H9 (cell line): ENCODE measurements at regions not wholly inside any gene's neighbourhood (a gene's known extent, or its start where the extent isn't known, plus 50 kb on each side); places are given as distances from the start of the nearest gene placed in this dataset.

Source experiments
- DNase-seq: peaks from one replicate; pipeline ENCODE4 v3.0.0-alpha.2; 2017
- H2AFZ ChIP-seq: one replicate; pipeline ENCODE4 v1.6.1; 2013; ENCODE audit warnings: mild to moderate bottlenecking, low read length, control low read depth, moderate library complexity
- H2AK5ac ChIP-seq: 2 replicates; pipeline ENCODE4 v1.6.1; 2013; ENCODE audit warnings: low read length, control low read depth, mixed read lengths; ENCODE audit not compliant: insufficient read length
- H2BK120ac ChIP-seq: one replicate; pipeline ENCODE4 v1.6.1; 2013; ENCODE audit warnings: low read depth, mild to moderate bottlenecking, low read length, control low read depth, inconsistent platforms; ENCODE audit not compliant: poor library complexity, severe bottlenecking
- H2BK12ac ChIP-seq: 2 replicates; pipeline ENCODE4 v1.6.1; 2013; ENCODE audit warnings: low read length, control low read depth, mixed read lengths, low read depth; ENCODE audit not compliant: insufficient read length
- H2BK15ac ChIP-seq: 2 replicates; pipeline ENCODE4 v1.6.1; 2013; ENCODE audit warnings: low read depth, low read length, control low read depth
- H2BK20ac ChIP-seq: one replicate; pipeline ENCODE4 v1.6.1; 2013; ENCODE audit warnings: low read depth, mild to moderate bottlenecking, low read length, control low read depth, inconsistent platforms; ENCODE audit not compliant: poor library complexity, severe bottlenecking
- H2BK5ac ChIP-seq: 2 replicates; pipeline ENCODE4 v1.6.1; 2013; ENCODE audit warnings: low read length, control low read depth, mixed read lengths; ENCODE audit not compliant: insufficient read length
- H3K14ac ChIP-seq: 2 replicates; pipeline ENCODE4 v1.6.1; 2013; ENCODE audit warnings: low read length, control low read depth; ENCODE audit not compliant: insufficient read depth
- H3K18ac ChIP-seq: 2 replicates; pipeline ENCODE4 v1.6.1; 2013; ENCODE audit warnings: low read depth, mild to moderate bottlenecking, mixed read lengths, low read length, control low read depth; ENCODE audit not compliant: insufficient read length
- H3K23ac ChIP-seq: 2 replicates; pipeline ENCODE4 v1.6.1; 2013; ENCODE audit warnings: low read length, control low read depth, mixed read lengths, low read depth; ENCODE audit not compliant: insufficient read length
- H3K23me2 ChIP-seq: 2 replicates; pipeline ENCODE4 v1.6.1; 2013; ENCODE audit warnings: low read depth, mild to moderate bottlenecking, mixed read lengths, low read length, control low read depth; ENCODE audit not compliant: insufficient read length, poor library complexity, severe bottlenecking
- H3K27ac ChIP-seq: 2 replicates; pipeline ENCODE4 v1.5.1; 2013; ENCODE audit warnings: low read length, control low read depth, mixed read lengths, low read depth; ENCODE audit not compliant: insufficient read length
- H3K27me3 ChIP-seq: 2 replicates; pipeline ENCODE4 v1.6.1; 2013; ENCODE audit warnings: low read length, control low read depth, inconsistent platforms; ENCODE audit not compliant: insufficient read depth
- H3K4ac ChIP-seq: 2 replicates; pipeline ENCODE4 v1.6.1; 2013; ENCODE audit warnings: low read depth, mild to moderate bottlenecking, control low read depth, inconsistent platforms, low read length, moderate library complexity
- H3K4me1 ChIP-seq: 2 replicates; pipeline ENCODE4 v1.6.1; 2013; ENCODE audit warnings: low read length, control low read depth, inconsistent platforms; ENCODE audit not compliant: insufficient read depth
- H3K4me2 ChIP-seq: 2 replicates; pipeline ENCODE4 v1.6.1; 2013; ENCODE audit warnings: low read length, control low read depth, mixed read lengths; ENCODE audit not compliant: insufficient read length, insufficient read depth
- H3K56ac ChIP-seq: 2 replicates; pipeline ENCODE4 v1.6.1; 2013; ENCODE audit warnings: low read depth, mild to moderate bottlenecking, mixed read lengths, low read length, control low read depth; ENCODE audit not compliant: insufficient read length
- H3K79me1 ChIP-seq: 2 replicates; pipeline ENCODE4 v1.6.1; 2013; ENCODE audit warnings: low read depth, mild to moderate bottlenecking, moderate library complexity, low read length, control low read depth, inconsistent platforms; ENCODE audit not compliant: insufficient read depth, poor library complexity, severe bottlenecking
- H3K79me2 ChIP-seq: 2 replicates; pipeline ENCODE4 v1.6.1; 2013; ENCODE audit warnings: low read length, control low read depth, inconsistent platforms; ENCODE audit not compliant: insufficient read depth
- H3K9ac ChIP-seq: 2 replicates; pipeline ENCODE4 v1.6.1; 2013; ENCODE audit warnings: low read length, control low read depth, mixed read lengths; ENCODE audit not compliant: insufficient read length; ENCODE audit errors: extremely low read depth
- H3K9me3 ChIP-seq: one replicate; pipeline ENCODE4 v1.6.1; 2013; ENCODE audit warnings: low read depth, low read length, inconsistent platforms; ENCODE audit not compliant: control insufficient read depth
- H3T11ph ChIP-seq: one replicate; pipeline ENCODE4 v1.6.1; 2013; ENCODE audit warnings: mild to moderate bottlenecking, low read length, control low read depth, inconsistent platforms
- H4K20me1 ChIP-seq: one replicate; pipeline ENCODE4 v1.6.1; 2013; ENCODE audit not compliant: control insufficient read depth, insufficient read length, insufficient read depth
- H4K5ac ChIP-seq: 2 replicates; pipeline ENCODE4 v1.6.1; 2013; ENCODE audit warnings: low read depth, mild to moderate bottlenecking, mixed read lengths, low read length, control low read depth; ENCODE audit not compliant: insufficient read length
- H4K8ac ChIP-seq: replicated peaks from 2 replicates; pipeline ENCODE4 v1.6.1; 2013; ENCODE audit warnings: low read length, control low read depth, mixed read lengths, low read depth; ENCODE audit not compliant: insufficient read length
- H4K91ac ChIP-seq: 2 replicates; pipeline ENCODE4 v1.6.1; 2013; ENCODE audit warnings: low read depth, mild to moderate bottlenecking, moderate library complexity, mixed read lengths, low read length, control low read depth; ENCODE audit not compliant: insufficient read length
- H3K27ac Mint-ChIP-seq, 3 experiments: 2 replicates in 2 of 3; 3 replicates in 1 of 3; pipeline ENCODE4 v1.8.0; 2020 to 2021; ENCODE audit warnings: mixed read lengths in 3 of 3, mild to moderate bottlenecking in 1 of 3, moderate library complexity in 1 of 3
- H3K27me3 Mint-ChIP-seq: 2 replicates; pipeline ENCODE4 v1.8.0; 2021; ENCODE audit warnings: low read depth, mild to moderate bottlenecking, moderate library complexity, mixed read lengths
- H3K36me3 Mint-ChIP-seq, 3 experiments: 2 replicates in 2 of 3; 3 replicates in 1 of 3; pipeline ENCODE4 v1.8.0; 2020 to 2021; ENCODE audit warnings: low read depth in 3 of 3, mixed read lengths in 3 of 3; ENCODE audit not compliant: insufficient read depth in 1 of 3
- H3K4me1 Mint-ChIP-seq, 2 experiments: 2 replicates each; pipeline ENCODE4 v1.8.0; 2020; ENCODE audit warnings: mixed read lengths in 2 of 2
- H3K4me3 Mint-ChIP-seq, 2 experiments: 2 replicates in 1 of 2; 3 replicates in 1 of 2; pipeline ENCODE4 v1.8.0; 2020 to 2021; ENCODE audit warnings: mild to moderate bottlenecking in 2 of 2, mixed read lengths in 2 of 2, moderate library complexity in 1 of 2
- H3K9me3 Mint-ChIP-seq, 2 experiments: 2 replicates in 1 of 2; 3 replicates in 1 of 2; pipeline ENCODE4 v1.8.0; 2020; ENCODE audit warnings: mild to moderate bottlenecking in 2 of 2, mixed read lengths in 2 of 2, moderate library complexity in 1 of 2
- WGBS: extraction: QIAGEN DNeasy Blood & Tissue Kit; methylation state at CpG from one replicate; pipeline ENCODE4 v1.1.7; 2013; ENCODE audit warnings: missing lambda C conversion rate, low lambda C conversion rate, mixed read lengths; ENCODE audit not compliant: insufficient read length; ENCODE audit errors: extremely low coverage; 5-methylcytosine and 5-hydroxymethylcytosine counted together
- TF ChIP-seq, protein P1 (sequence below): fragments of 200-600 bp; sonication (generic); conservative IDR thresholded peaks from 3 replicates; pipeline ENCODE4 v1.8.0; 2021; ENCODE audit warnings: antibody characterized with exemption, mild to moderate bottlenecking

DNA sequence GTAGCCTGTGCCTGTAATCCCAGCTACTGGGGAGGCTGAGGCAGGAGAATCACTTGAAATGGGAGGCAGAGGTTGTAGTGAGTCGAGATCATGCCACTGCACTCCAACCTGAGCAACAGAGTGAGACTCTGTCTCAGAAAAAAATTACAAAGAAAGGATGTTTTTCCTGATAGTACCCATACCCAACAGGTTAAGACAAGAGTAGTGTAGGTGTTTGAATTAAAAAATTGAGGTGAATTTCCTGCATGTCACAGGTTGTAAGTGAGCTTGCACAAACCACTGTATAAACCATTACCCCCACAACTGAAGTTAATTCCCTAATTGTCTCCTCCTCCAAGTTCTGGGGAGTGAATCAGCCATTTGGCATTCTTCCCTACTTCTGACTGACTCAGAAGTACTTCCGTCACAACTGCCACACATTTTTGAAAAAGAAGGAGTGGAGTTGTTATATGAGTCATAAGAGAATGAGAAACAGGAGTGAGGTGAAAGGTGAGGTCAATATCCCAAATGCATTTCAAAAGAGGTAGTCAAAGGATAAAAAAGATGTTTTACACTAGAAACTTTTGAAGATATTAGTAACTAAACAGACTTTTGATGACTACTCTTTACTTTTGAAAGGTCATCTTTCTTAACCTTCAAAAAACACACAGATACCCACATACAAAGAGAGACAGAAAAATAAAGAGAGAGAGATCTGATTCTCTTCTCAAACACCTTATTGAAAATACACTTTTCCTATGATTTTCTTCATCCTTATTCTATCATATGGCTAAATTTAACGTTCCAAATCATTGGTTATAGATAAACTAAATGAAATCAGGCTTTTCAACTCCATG lies 134.5 kb downstream of the BTC start:
- Histone ChIP-seq H3K23me2 (no peaks in the 10 kb centered on the region), H3K9ac (no peak overlapping the region), H2AK5ac (no peak overlapping the region), H3K79me1 (no peaks in the 10 kb centered on the region), H4K5ac (no peak overlapping the region), H3K4me1 (no peaks in the 10 kb centered on the region; the same call in 1 of the 2 replicates), H3K4me2 (no peak overlapping the region), H3K14ac (no peak overlapping the region), H4K91ac (no peak overlapping the region), H2BK15ac (no peak overlapping the region), H3K56ac (no peak overlapping the region), H3K79me2 (no peaks in the 10 kb centered on the region), H3K27me3 (no peaks in the 10 kb centered on the region), H2AFZ (peak overlapping the region; percentile 22), H3K27ac (peak overlapping the region; percentile 44), H4K8ac (no peak overlapping the region), H3K18ac (no peak overlapping the region), H2BK5ac (no peak overlapping the region), H2BK20ac (no peak overlapping the region), H3T11ph (no peak overlapping the region), H3K9me3 (no peaks in the 10 kb centered on the region), H3K23ac (no peak overlapping the region), H4K20me1 (no peaks in the 10 kb centered on the region), H2BK120ac (no peak overlapping the region), H3K4ac (no peak overlapping the region), H2BK12ac (no peak overlapping the region)
- Mint-ChIP-seq H3K4me1 (peaks cover 26 to 28% of the 10 kb centered on the region in 2 experiments), H3K36me3 (no peaks in the 10 kb centered on the region), H3K27me3 (no peaks in the 10 kb centered on the region), H3K9me3 (no peaks in the 10 kb centered on the region), H3K4me3 (no peak overlapping the region), H3K27ac (no peak overlapping the region)
- no CpG with 5 or more reads among the region's 3 CpGs for WGBS
- no peak for DNase-seq
- TF ChIP-seq, protein P1, sequence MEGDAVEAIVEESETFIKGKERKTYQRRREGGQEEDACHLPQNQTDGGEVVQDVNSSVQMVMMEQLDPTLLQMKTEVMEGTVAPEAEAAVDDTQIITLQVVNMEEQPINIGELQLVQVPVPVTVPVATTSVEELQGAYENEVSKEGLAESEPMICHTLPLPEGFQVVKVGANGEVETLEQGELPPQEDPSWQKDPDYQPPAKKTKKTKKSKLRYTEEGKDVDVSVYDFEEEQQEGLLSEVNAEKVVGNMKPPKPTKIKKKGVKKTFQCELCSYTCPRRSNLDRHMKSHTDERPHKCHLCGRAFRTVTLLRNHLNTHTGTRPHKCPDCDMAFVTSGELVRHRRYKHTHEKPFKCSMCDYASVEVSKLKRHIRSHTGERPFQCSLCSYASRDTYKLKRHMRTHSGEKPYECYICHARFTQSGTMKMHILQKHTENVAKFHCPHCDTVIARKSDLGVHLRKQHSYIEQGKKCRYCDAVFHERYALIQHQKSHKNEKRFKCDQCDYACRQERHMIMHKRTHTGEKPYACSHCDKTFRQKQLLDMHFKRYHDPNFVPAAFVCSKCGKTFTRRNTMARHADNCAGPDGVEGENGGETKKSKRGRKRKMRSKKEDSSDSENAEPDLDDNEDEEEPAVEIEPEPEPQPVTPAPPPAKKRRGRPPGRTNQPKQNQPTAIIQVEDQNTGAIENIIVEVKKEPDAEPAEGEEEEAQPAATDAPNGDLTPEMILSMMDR: no peak
